HepG2 (cell line): ENCODE measurements at regions not wholly inside any gene's neighbourhood (a gene's known extent, or its start where the extent isn't known, plus 50 kb on each side); places are given as distances from the start of the nearest gene placed in this dataset.

Experiments
- ATAC-seq: fragments of 200-7000 bp; cut with Tn5 transposase; 3 replicates; pipeline ENCODE4 v1.9.1; 2020; ENCODE audit warnings: mild to moderate bottlenecking, moderate library complexity
- BruUV-seq: library from RNA; stranded (reverse); fragments of 400-500 nt; replicated peaks from 2 replicates; lab custom pipeline; 2021; lab: Mats Ljungman, UMichigan
- CTCF ChIA-PET: fragments of 300-600 bp; formaldehyde crosslinking; extraction: SDS; loops from one replicate; lab custom pipeline; 2021; ENCODE audit warnings: low total read pairs, inconsistent platforms, low intra/inter-chr PET ratio; lab: Yijun Ruan, JAX
- POLR2A ChIA-PET: fragments of 350-600 bp; sonication (Branson Sonifier 250); formaldehyde crosslinking; loops from one replicate; lab custom pipeline; 2020; ENCODE audit warnings: antibody characterized with exemption, inconsistent platforms; lab: Yijun Ruan, JAX
- DNase-seq: peaks from one replicate; pipeline ENCODE4 v3.0.0-alpha.2; 2015; ENCODE audit warnings: low spot score
- FAIRE-seq: peaks from 3 replicates; lab custom pipeline; 2011; peaks lifted over from hg19 to GRCh38; lab: Jason Lieb, UNC
- H2AFZ ChIP-seq: one replicate; pipeline ENCODE4 v1.6.1; 2011; ENCODE audit warnings: low read length, inconsistent platforms
- H3K27ac ChIP-seq: fragments of 300-600 bp; 3 replicates; pipeline ENCODE4 v1.8.0; 2011; ENCODE audit warnings: mixed run types, mild to moderate bottlenecking, mixed read lengths, low read length, inconsistent platforms; ENCODE audit not compliant: insufficient read depth; ENCODE audit errors: extremely low read length
- H3K27me3 ChIP-seq, 2 experiments: fragments of 200-600 bp in 1 of 2; 2 replicates in 1 of 2; 3 replicates in 1 of 2; pipeline versions ENCODE4 v1.6.0 to v1.8.0; 2011; ENCODE audit warnings: low read length in 2 of 2, mild to moderate bottlenecking in 2 of 2, moderate library complexity in 2 of 2, inconsistent platforms in 1 of 2; ENCODE audit not compliant: insufficient read depth in 2 of 2, control insufficient read depth in 1 of 2
- H3K36me3 ChIP-seq, 2 experiments: fragments of 200-600 bp in 1 of 2; replicated peaks in 1 of 2; 2 replicates in 1 of 2; 3 replicates in 1 of 2; pipeline versions ENCODE4 v1.5.1 to v1.8.0; 2011; ENCODE audit warnings: low read length in 2 of 2, inconsistent platforms in 1 of 2; ENCODE audit not compliant: insufficient read depth in 2 of 2, control insufficient read depth in 1 of 2
- H3K4me1 ChIP-seq: 2 replicates; pipeline ENCODE4 v1.5.1; 2012; ENCODE audit warnings: low read length, inconsistent platforms; ENCODE audit not compliant: insufficient read depth
- H3K4me2 ChIP-seq: 2 replicates; pipeline ENCODE4 v1.6.0; 2011; ENCODE audit warnings: low read depth, low read length, inconsistent platforms
- H3K4me3 ChIP-seq, 3 experiments: fragments of 200-600 bp in 1 of 3; sonication (generic), shearing (Covaris generic) in 1 of 3; replicated peaks in 1 of 3; 2 replicates each; pipeline ENCODE4 v1.5.1; 2011 to 2016; ENCODE audit warnings: low read length in 3 of 3, inconsistent platforms in 2 of 3, low read depth in 2 of 3, mild to moderate bottlenecking in 2 of 3, control low read depth in 1 of 3, mixed read lengths in 1 of 3; ENCODE audit not compliant: insufficient read depth in 1 of 3
- H3K79me2 ChIP-seq: one replicate; pipeline ENCODE4 v1.6.1; 2011; ENCODE audit warnings: low read length, inconsistent platforms; ENCODE audit not compliant: insufficient read depth
- H3K9ac ChIP-seq: 2 replicates; pipeline ENCODE4 v1.6.0; 2011; ENCODE audit warnings: mild to moderate bottlenecking, low read depth, low read length, inconsistent platforms; ENCODE audit not compliant: insufficient read depth
- H3K9me3 ChIP-seq: 2 replicates; pipeline ENCODE4 v1.5.1; 2012; ENCODE audit warnings: mild to moderate bottlenecking, low read length
- H4K20me1 ChIP-seq: 2 replicates; pipeline ENCODE4 v1.6.0; 2011; ENCODE audit warnings: inconsistent platforms, mild to moderate bottlenecking, low read length, moderate library complexity; ENCODE audit not compliant: insufficient read depth
- AKNA ChIP-seq: sonication (generic); formaldehyde crosslinking; IDR thresholded peaks from 2 replicates; pipeline ENCODE4 v1.4.0; 2020; ENCODE audit warnings: missing genetic modification reagents, borderline replicate concordance
- ATAD3A ChIP-seq: sonication (generic); formaldehyde crosslinking; IDR thresholded peaks from 2 replicates; pipeline ENCODE4 v1.4.0; 2020; ENCODE audit warnings: missing genetic modification reagents
- CC2D1A ChIP-seq: sonication (generic); formaldehyde crosslinking; IDR thresholded peaks from 2 replicates; pipeline ENCODE4 v1.8.1; 2023; ENCODE audit warnings: mild to moderate bottlenecking, missing genetic modification reagents
- DZIP1 ChIP-seq: sonication (generic); formaldehyde crosslinking; IDR thresholded peaks from 2 replicates; pipeline ENCODE4 v1.5.0; 2020; ENCODE audit warnings: mild to moderate bottlenecking, missing genetic modification reagents
- FOXA1 ChIP-seq, 2 experiments: fragments of 450-650 bp in 1 of 2; sonication (generic) in 1 of 2; formaldehyde crosslinking in 1 of 2; IDR thresholded peaks; 2 replicates each; pipeline versions ENCODE4 v1.4.0 to v1.6.1; 2016 to 2020; ENCODE audit warnings: missing genetic modification reagents in 1 of 2
- JUND ChIP-seq: sonication (generic); formaldehyde crosslinking; IDR thresholded peaks from 2 replicates; pipeline ENCODE4 v1.8.0; 2022; ENCODE audit warnings: mild to moderate bottlenecking, missing genetic modification reagents
- MAFF ChIP-seq: IDR thresholded peaks from 2 replicates; pipeline ENCODE4 v1.6.1; 2011; ENCODE audit warnings: low read depth, low read length, improper control_type of control experiment
- MAFK ChIP-seq, 2 experiments: IDR thresholded peaks in 1 of 2; conservative IDR thresholded peaks in 1 of 2; 2 replicates each; pipeline ENCODE4 v1.6.1; 2011; ENCODE audit warnings: improper control_type of control experiment in 2 of 2, low read length in 2 of 2
- NR2F2 ChIP-seq: IDR thresholded peaks from 2 replicates; pipeline ENCODE4 v1.6.1; 2012; ENCODE audit warnings: low read depth, inconsistent platforms, borderline replicate concordance
- SIN3B ChIP-seq: fragments of 150-350 bp; IDR thresholded peaks from 2 replicates; pipeline ENCODE4 v1.6.1; 2014; ENCODE audit warnings: low read length
- SRSF4 ChIP-seq: fragments of 200-400 bp; formaldehyde crosslinking; IDR thresholded peaks from one replicate; pipeline ENCODE4 v1.6.1; 2018; ENCODE audit warnings: mild to moderate bottlenecking, low read depth, low read length, moderate library complexity; ENCODE audit not compliant: poor library complexity, severe bottlenecking
- TRIM24 ChIP-seq: sonication (generic); formaldehyde crosslinking; IDR thresholded peaks from 2 replicates; pipeline ENCODE4 v1.8.0; 2022; ENCODE audit warnings: mild to moderate bottlenecking, missing genetic modification reagents
- ZNF143 ChIP-seq: sonication (generic); formaldehyde crosslinking; IDR thresholded peaks from 2 replicates; pipeline ENCODE4 v1.4.0; 2020; ENCODE audit warnings: missing genetic modification reagents
- ZNF264 ChIP-seq: sonication (generic); formaldehyde crosslinking; IDR thresholded peaks from 2 replicates; pipeline ENCODE4 v1.4.0; 2020; ENCODE audit warnings: missing genetic modification reagents
- ZNF724P ChIP-seq: sonication (generic); formaldehyde crosslinking; IDR thresholded peaks from 2 replicates; pipeline ENCODE4 v1.8.0; 2022; ENCODE audit warnings: missing genetic modification reagents, borderline replicate concordance
- WGBS: methylation state at CpG from one replicate; pipeline ENCODE4 v1.1.6; 2017; ENCODE audit warnings: low lambda C conversion rate; 5-methylcytosine and 5-hydroxymethylcytosine counted together
- in situ Hi-C: cut with HindIII; loops from 2 replicates; pipeline ENCODE4 v1.10.0; 2017; ENCODE audit warnings: low pct_unique_long_range_greater_than_20kb; ENCODE audit not compliant: extremely low pct_ligation_motif_present
- intact Hi-C: fragments of 100-400 bp; cut with micrococcal nuclease; formaldehyde crosslinking; loops from one replicate; pipeline ENCODE4 v1.10.0; 2022; ENCODE audit not compliant: unreplicated experiment

- Histone ChIP-seq H3K4me1 (no peaks in the 10 kb centered on the region), H3K36me3 (no peaks in the 10 kb centered on the region), H3K9ac (no peak overlapping the region), H3K79me2 (no peaks in the 10 kb centered on the region), H3K27ac (no peak overlapping the region), H3K4me3 (no peak overlapping the region), H4K20me1 (no peaks in the 10 kb centered on the region), H3K9me3 (no peaks in the 10 kb centered on the region), H3K4me2 (no peak overlapping the region), H2AFZ (no peak overlapping the region), H3K27me3 (0 out of 5 replicates have a peak, but pooled peaks cover 0 to under 1% of the 10 kb centered on the region in 2 experiments)
- in situ Hi-C loops (no loop called here), intact Hi-C loops (no loop called here)
- ATAC-seq (no peak), DNase-seq (no peak), FAIRE-seq (no peak)
- BruUV-seq: no TSS peak
- POLR2A ChIA-PET: no interaction called here
- CTCF ChIA-PET: no interaction called here
- WGBS: 34% methylated on average over 8 of the region's 8 CpGs
- TF ChIP-seq NR2F2: no peak
- TF ChIP-seq MAFK (conservative IDR thresholded peaks at IDR 0.05 in 1 of 2, IDR thresholded peaks at IDR 0.05 in 1 of 2; ENCODE audit: low read length in 2 of 2): peak; percentile 97 to 99
- no peak for TF ChIP-seq ATAD3A (CRISPR knock-in tag)
- TF ChIP-seq ZNF264 (CRISPR knock-in tag): no peak
- TF ChIP-seq JUND (CRISPR knock-in tag): no peak
- TF ChIP-seq CC2D1A: no peak
- TF ChIP-seq ZNF724P: no peak
- no peak for TF ChIP-seq SIN3B
- TF ChIP-seq DZIP1: no peak
- TF ChIP-seq ZNF143 (CRISPR knock-in tag): no peak
- TF ChIP-seq TRIM24 (CRISPR knock-in tag): no peak
- peak; percentile 98 for TF ChIP-seq MAFF
- TF ChIP-seq FOXA1 (IDR thresholded peaks at IDR 0.05): no peak
- TF ChIP-seq FOXA1 (CRISPR knock-in tag; IDR thresholded peaks at IDR 0.05): no peak
- TF ChIP-seq AKNA (CRISPR knock-in tag): no peak
- TF ChIP-seq SRSF4: no peak
These were observed 455.7 kb downstream of the TSN start for GRCh38 chr2:122210898-122211856.
